NB4 (cell line): ENCODE measurements at regions not wholly inside any gene's neighbourhood (a gene's known extent, or its start where the extent isn't known, plus 50 kb on each side); places are given as distances from the start of the nearest gene placed in this dataset.

Experiments used
- DNase-seq: peaks from one replicate; pipeline ENCODE4 v3.0.0; 2010; ENCODE audit warnings: low read depth
- H3K4me3 ChIP-seq: one replicate; pipeline ENCODE4 v1.5.1; 2011; ENCODE audit warnings: mild to moderate bottlenecking, low read depth, low read length, moderate library complexity
- CTCF ChIP-seq: IDR thresholded peaks from one replicate; pipeline ENCODE4 v1.5.1; 2012; ENCODE audit warnings: low read depth, low read length
- MAX ChIP-seq: IDR thresholded peaks from 2 replicates; pipeline ENCODE4 v1.6.1; 2011; ENCODE audit warnings: low read depth, low read length
- MYC ChIP-seq: IDR thresholded peaks from 2 replicates; pipeline ENCODE4 v1.6.1; 2011; ENCODE audit warnings: low read depth, low read length
- POLR2A ChIP-seq: IDR thresholded peaks from 2 replicates; pipeline ENCODE4 v1.6.1; 2011; ENCODE audit warnings: mild to moderate bottlenecking; ENCODE audit not compliant: insufficient read length; ENCODE audit errors: extremely low read depth

- no peak for TF ChIP-seq MAX
- TF ChIP-seq CTCF, result no peak
- TF ChIP-seq MYC, result no peak
- TF ChIP-seq POLR2A, result no peak
- no peak for DNase-seq
Measured at GRCh38 chrX:117538178-117539089, 578.2 kb downstream of the KLHL13 start.

GRCh38 chrX:117532339-117532738 is 584.3 kb downstream of the KLHL13 start:
- TF ChIP-seq POLR2A, result no peak
- no peak for TF ChIP-seq MAX
- no peak for TF ChIP-seq CTCF
- no peak for TF ChIP-seq MYC
- DNase-seq, result no peak
- H3K4me3 ChIP-seq, result no peak overlapping the region

More at GRCh38 chrX:117538178-117539089, 578.2 kb downstream of the KLHL13 start:
- no peak overlapping the region for H3K4me3 ChIP-seq

- TF ChIP-seq MAX (no peak), POLR2A (no peak), CTCF (no peak), MYC (no peak)
- DNase-seq, result no peak
- no peak overlapping the region for H3K4me3 ChIP-seq
Measured at GRCh38 chrX:117522725-117523700, 593.6 kb downstream of the KLHL13 start.

- H3K4me3 ChIP-seq, result no peak overlapping the region
- no peak for DNase-seq
- TF ChIP-seq MAX (no peak), POLR2A (no peak), CTCF (no peak)
Measured at GRCh38 chrX:117517994-117518393, 598.6 kb downstream of the KLHL13 start.

- DNase-seq, result no peak
- TF ChIP-seq CTCF (no peak), MYC (no peak), POLR2A (no peak), MAX (no peak)
- no peak overlapping the region for H3K4me3 ChIP-seq
Measured at GRCh38 chrX:117511379-117511778, 605.2 kb downstream of the KLHL13 start.
